Parathyroid adenoma (tissue), 2 donors: ENCODE measurements at regions not wholly inside any gene's neighbourhood (a gene's known extent, or its start where the extent isn't known, plus 50 kb on each side); places are given as distances from the start of the nearest gene placed in this dataset.

Experiments used
- H2AFZ ChIP-seq: fragments of 300-600 bp; sonication (generic); one replicate; pipeline ENCODE4 v1.7.0; 2017; ENCODE audit warnings: antibody characterized with exemption, mild to moderate bottlenecking
- H3K27ac ChIP-seq: fragments of 300-600 bp; sonication (generic); one replicate; pipeline ENCODE4 v1.7.0; 2017
- H3K27me3 ChIP-seq: fragments of 300-600 bp; sonication (generic); one replicate; pipeline ENCODE4 v1.7.0; 2017; ENCODE audit warnings: low read length; ENCODE audit not compliant: control insufficient read depth, insufficient read depth
- H3K36me3 ChIP-seq: fragments of 300-600 bp; sonication (generic); one replicate; pipeline ENCODE4 v1.7.0; 2017; ENCODE audit warnings: low read length; ENCODE audit not compliant: control insufficient read depth, insufficient read depth
- H3K4me1 ChIP-seq: fragments of 300-600 bp; sonication (generic); one replicate; pipeline ENCODE4 v1.7.0; 2017; ENCODE audit warnings: control low read depth
- H3K4me2 ChIP-seq: fragments of 300-600 bp; sonication (generic); one replicate; pipeline ENCODE4 v1.7.0; 2017; ENCODE audit warnings: low read length
- H3K4me3 ChIP-seq: fragments of 300-600 bp; sonication (generic); one replicate; pipeline ENCODE4 v1.7.0; 2017; ENCODE audit warnings: low read depth, low read length
- H3K79me2 ChIP-seq: fragments of 300-600 bp; sonication (generic); one replicate; pipeline ENCODE4 v1.7.0; 2017; ENCODE audit warnings: control low read depth
- H3K9ac ChIP-seq: fragments of 300-600 bp; sonication (generic); one replicate; pipeline ENCODE4 v1.7.0; 2017; ENCODE audit warnings: mild to moderate bottlenecking
- H3K9me3 ChIP-seq: fragments of 300-600 bp; sonication (generic); one replicate; pipeline ENCODE4 v1.7.0; 2017; ENCODE audit warnings: low read length; ENCODE audit not compliant: control insufficient read depth
- CTCF ChIP-seq: fragments of 300-600 bp; sonication (generic); IDR thresholded peaks from one replicate; pipeline ENCODE4 v1.7.0; 2017; ENCODE audit warnings: antibody characterized with exemption, mild to moderate bottlenecking
- donor health status: primary hyperparathyroidism.

- no peaks in the 10 kb centered on the region for H3K4me1 ChIP-seq
- H3K79me2 ChIP-seq, result no peaks in the 10 kb centered on the region
- no peak overlapping the region for H2AFZ ChIP-seq
- no peak overlapping the region for H3K27ac ChIP-seq
- no peak overlapping the region for H3K4me2 ChIP-seq
- no peak overlapping the region for H3K9ac ChIP-seq
- no peaks in the 10 kb centered on the region for H3K27me3 ChIP-seq
- no peak overlapping the region for H3K4me3 ChIP-seq
- H3K36me3 ChIP-seq, result no peaks in the 10 kb centered on the region
- TF ChIP-seq CTCF, result no peak
- no peaks in the 10 kb centered on the region for H3K9me3 ChIP-seq
Observed at GRCh38 chr12:48422060-48422459, 50.3 kb upstream of the ANP32D start.
